Psoas muscle (tissue), 7 donors: ENCODE measurements at regions not wholly inside any gene's neighbourhood (a gene's known extent, or its start where the extent isn't known, plus 50 kb on each side); places are given as distances from the start of the nearest gene placed in this dataset.

Experiments
- ATAC-seq, 4 donors: fragments of 200-7000 bp; cut with Tn5 transposase; one replicate each; pipeline ENCODE4 v1.9.1; 2020; ENCODE audit warnings: moderate library complexity in 3 of 4, mild to moderate bottlenecking in 2 of 4
- DNase-seq, 2 donors: peaks; one replicate each; pipeline ENCODE4 v3.0.0-alpha.2; 2020
- H3K27ac ChIP-seq: fragments of 200-600 bp; one replicate; pipeline ENCODE4 v1.8.0; 2022
- H3K27me3 ChIP-seq, 3 donors: fragments of 200-600 bp in 1 of 3; one replicate each; pipeline versions ENCODE4 v1.6.1 to v1.8.0; 2013 to 2022; ENCODE audit warnings: low read length in 2 of 3, mild to moderate bottlenecking in 2 of 3, moderate library complexity in 1 of 3; ENCODE audit not compliant: insufficient read depth in 3 of 3
- H3K36me3 ChIP-seq, 2 donors: fragments of 200-600 bp in 1 of 2; one replicate each; pipeline versions ENCODE4 v1.6.1 to v1.8.0; 2013 to 2022; ENCODE audit warnings: low read depth in 1 of 2, mild to moderate bottlenecking in 1 of 2, moderate library complexity in 1 of 2; ENCODE audit not compliant: insufficient read depth in 1 of 2
- H3K4me1 ChIP-seq: fragments of 200-600 bp; one replicate; pipeline ENCODE4 v1.8.0; 2022
- H3K4me3 ChIP-seq: fragments of 200-600 bp; one replicate; pipeline ENCODE4 v1.8.0; 2022; ENCODE audit warnings: mild to moderate bottlenecking
- H3K9me3 ChIP-seq: fragments of 200-600 bp; one replicate; pipeline ENCODE4 v1.8.0; 2022
- WGBS, 3 donors: extraction: QIAGEN DNeasy Blood & Tissue Kit; methylation state at CpG; one replicate each; pipeline versions ENCODE4 v1.1.6 to v1.1.7; 2013; 5-methylcytosine and 5-hydroxymethylcytosine counted together
- intact Hi-C, 2 donors: fragments of 100-400 bp; cut with DNase I; formaldehyde crosslinking; loops; one replicate each; pipeline versions ENCODE4 v1.11.0 to v1.14.2; 2022
- TF ChIP-seq, protein P1 (sequence below): fragments of 200-600 bp; IDR thresholded peaks from one replicate; pipeline ENCODE4 v1.8.0; 2022; ENCODE audit warnings: antibody characterized with exemption
- donor health status: healthy with polysubstance abuse.
- donor health status: DM: no; HTN: no; CAD: no; lungs with moderate emphysema.
- donor health status: Bipolar disorder and iron deficiency.
- donor health status: healthy.
- donor health status: DM: yes; HTN: yes; CAD: no.
- donor health status: DM: no; HTN: no; CAD: no.
- donor health status: DM: yes; HTN: yes; CAD: no.

DNA sequence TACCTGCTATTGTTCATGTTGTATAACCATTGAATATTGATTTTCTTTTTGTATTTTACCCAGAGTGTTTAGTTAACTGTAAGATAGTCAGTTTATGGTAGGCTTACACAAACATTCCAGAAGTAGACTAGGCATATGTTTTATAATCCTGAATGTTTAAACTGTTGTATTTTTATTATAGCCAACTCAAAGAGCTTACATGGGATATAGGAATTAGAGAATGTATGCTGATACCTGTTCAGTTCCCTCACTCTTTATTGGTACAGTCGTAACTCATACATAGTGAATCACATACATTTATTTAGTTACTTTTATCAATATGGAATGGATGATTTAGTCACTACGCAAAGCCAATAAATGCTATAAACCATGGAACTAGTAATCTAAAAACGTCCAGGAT is 657.9 kb downstream of the SLITRK5 start:
- Histone ChIP-seq H3K27me3 (no peaks in the 10 kb centered on the region), H3K27ac (no peak overlapping the region), H3K36me3 (no peaks in the 10 kb centered on the region), H3K4me3 (no peak overlapping the region), H3K9me3 (no peaks in the 10 kb centered on the region), H3K4me1 (no peaks in the 10 kb centered on the region)
- WGBS, 3 donors = 78 to 84% (median 83%) methylated on average over 3 of the region's 3 CpGs
- DNase-seq (no peak), ATAC-seq (no peak)
- TF ChIP-seq, protein P1, sequence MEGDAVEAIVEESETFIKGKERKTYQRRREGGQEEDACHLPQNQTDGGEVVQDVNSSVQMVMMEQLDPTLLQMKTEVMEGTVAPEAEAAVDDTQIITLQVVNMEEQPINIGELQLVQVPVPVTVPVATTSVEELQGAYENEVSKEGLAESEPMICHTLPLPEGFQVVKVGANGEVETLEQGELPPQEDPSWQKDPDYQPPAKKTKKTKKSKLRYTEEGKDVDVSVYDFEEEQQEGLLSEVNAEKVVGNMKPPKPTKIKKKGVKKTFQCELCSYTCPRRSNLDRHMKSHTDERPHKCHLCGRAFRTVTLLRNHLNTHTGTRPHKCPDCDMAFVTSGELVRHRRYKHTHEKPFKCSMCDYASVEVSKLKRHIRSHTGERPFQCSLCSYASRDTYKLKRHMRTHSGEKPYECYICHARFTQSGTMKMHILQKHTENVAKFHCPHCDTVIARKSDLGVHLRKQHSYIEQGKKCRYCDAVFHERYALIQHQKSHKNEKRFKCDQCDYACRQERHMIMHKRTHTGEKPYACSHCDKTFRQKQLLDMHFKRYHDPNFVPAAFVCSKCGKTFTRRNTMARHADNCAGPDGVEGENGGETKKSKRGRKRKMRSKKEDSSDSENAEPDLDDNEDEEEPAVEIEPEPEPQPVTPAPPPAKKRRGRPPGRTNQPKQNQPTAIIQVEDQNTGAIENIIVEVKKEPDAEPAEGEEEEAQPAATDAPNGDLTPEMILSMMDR = no peak
- intact Hi-C loops = no loop called here

DNA sequence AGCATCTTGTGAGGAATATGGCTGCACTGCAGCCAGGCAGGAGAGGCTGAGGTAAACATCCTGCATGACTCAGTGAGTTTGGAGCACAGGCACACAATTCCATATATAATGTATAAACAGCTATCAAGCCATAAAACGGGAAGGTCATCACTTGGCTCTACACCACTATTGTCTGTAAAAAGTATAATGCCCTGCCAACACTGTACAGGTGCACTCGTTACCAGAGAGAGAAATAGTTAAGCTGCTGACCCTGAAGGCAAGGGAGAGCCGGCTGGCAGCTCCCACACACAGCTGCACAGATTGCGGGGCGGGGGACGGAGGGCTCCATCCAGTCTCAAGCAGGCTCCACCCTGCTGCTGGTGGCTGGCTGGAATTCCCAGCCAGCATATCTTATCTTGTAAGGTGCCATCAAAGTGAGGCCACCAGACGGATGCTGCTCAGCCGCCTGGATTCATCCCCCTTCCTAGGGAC is 668.1 kb downstream of the SLITRK5 start:
- Histone ChIP-seq H3K27ac (no peak overlapping the region), H3K9me3 (no peaks in the 10 kb centered on the region), H3K4me3 (no peak overlapping the region), H3K27me3 (no peaks in the 10 kb centered on the region), H3K4me1 (no peaks in the 10 kb centered on the region), H3K36me3 (no peaks in the 10 kb centered on the region)
- TF ChIP-seq, protein P1 = no peak
- DNase-seq = no peak
- 60 to 75% (median 66%) methylated on average over 8 of the region's 8 CpGs for WGBS, 3 donors
- ATAC-seq = no peak
- intact Hi-C loops = no loop called here

DNA sequence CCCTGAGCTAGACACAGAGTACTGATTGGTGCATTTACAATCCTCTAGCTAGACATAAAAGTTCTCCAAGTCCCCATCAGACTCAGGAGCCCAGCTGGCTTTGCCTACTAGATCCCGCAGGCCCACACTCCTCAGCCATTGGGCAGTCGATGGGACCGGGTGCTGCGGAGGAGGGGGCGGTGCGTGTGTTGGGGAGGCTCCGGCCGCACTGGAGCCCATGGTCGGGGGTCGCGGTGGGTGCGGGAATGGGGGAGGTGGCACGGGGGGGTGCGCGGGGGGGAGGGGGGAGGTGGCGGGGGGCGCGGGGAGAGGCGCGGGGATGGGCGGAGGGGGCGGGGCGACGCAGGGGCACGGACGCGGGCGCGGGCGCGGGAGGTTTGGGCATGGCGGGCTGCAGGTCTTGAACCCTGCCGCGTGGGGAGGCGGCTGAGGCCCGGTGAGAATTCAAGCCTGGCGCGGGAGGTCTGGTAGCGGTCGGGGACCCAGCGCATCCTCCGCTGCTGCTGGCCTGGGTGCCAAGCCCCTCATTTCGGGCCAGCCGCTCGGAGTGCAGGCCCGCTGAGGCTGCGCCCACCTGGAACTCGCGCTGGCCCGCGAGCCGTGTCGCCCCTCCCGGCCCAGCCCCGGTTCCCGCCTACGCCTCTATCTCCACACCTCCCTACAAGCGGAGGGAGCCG is 674.1 kb downstream of the SLITRK5 start:
- Histone ChIP-seq H3K36me3 (no peaks in the 10 kb centered on the region), H3K4me3 (no peak overlapping the region), H3K4me1 (no peaks in the 10 kb centered on the region), H3K27me3 (no peaks in the 10 kb centered on the region), H3K27ac (no peak overlapping the region), H3K9me3 (peaks cover 7% of the 10 kb centered on the region)
- TF ChIP-seq, protein P1 = no peak
- DNase-seq = peak in 1 of 2 donors; percentile 29
- no peak for ATAC-seq
- intact Hi-C loops = no loop called here
- WGBS, 3 donors = 96 to 98% (median 97%) methylated on average over 35 to 55 of the region's 59 CpGs

DNA sequence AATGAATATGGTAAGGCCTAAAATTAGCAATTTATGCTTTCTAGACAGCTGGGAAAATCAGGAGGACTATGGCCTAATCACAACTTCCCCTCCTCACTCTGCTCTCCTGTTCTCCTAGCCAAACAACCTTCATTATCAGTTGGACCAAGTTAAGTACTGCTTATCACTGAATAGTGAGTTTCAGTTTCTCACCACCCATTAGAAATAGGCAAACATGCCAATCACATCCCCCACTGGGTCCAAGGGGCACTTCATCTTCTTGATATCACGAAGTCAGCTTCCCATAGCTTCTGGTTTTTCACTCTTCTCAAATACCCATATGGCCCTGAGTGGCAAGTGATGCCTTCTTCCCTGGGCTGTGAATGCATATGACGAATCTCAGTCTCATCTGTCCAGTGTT is 689.6 kb downstream of the SLITRK5 start:
- DNase-seq (no peak), ATAC-seq (no peak)
- Histone ChIP-seq H3K4me1 (no peaks in the 10 kb centered on the region), H3K27me3 (no peaks in the 10 kb centered on the region), H3K9me3 (no peaks in the 10 kb centered on the region), H3K36me3 (no peaks in the 10 kb centered on the region), H3K27ac (no peak overlapping the region), H3K4me3 (no peak overlapping the region)
- WGBS, 3 donors = 79 to 88% (median 86%) methylated on average over 2 of the region's 2 CpGs
- intact Hi-C loops = no loop called here
- TF ChIP-seq, protein P1 = no peak

DNA sequence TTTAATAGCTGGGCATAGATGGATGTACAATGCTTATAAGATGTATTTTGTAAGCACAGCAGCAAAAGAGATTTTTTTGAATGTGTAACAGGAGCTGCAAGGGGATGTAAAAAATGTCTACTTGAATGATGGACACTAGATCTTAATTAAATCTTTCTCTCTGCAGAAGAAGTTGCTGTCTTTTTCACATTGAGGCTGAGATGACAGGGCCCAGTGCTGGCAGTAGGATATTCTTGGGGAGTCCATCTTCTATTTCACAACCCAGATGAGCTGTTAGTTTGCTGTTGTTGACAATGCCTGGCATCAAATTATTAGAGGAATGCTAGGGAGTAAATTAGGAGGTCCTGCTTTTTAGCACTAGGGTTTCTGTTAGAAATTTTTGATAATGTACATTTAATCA is 698.7 kb downstream of the SLITRK5 start:
- ATAC-seq (no peak), DNase-seq (no peak)
- Histone ChIP-seq H3K4me1 (no peaks in the 10 kb centered on the region), H3K27me3 (no peaks in the 10 kb centered on the region), H3K9me3 (no peaks in the 10 kb centered on the region), H3K27ac (no peak overlapping the region), H3K4me3 (no peak overlapping the region), H3K36me3 (no peaks in the 10 kb centered on the region)
- TF ChIP-seq, protein P1 = no peak
- intact Hi-C loops = no loop called here
